Stimulated activated CD4-positive, alpha-beta T cell treated with anti-CD3 and anti-CD28 coated beads, Interleukin-2, amount 100 ng/mL, for 4 hours (primary cell): ENCODE measurements at regions not wholly inside any gene's neighbourhood (a gene's known extent, or its start where the extent isn't known, plus 50 kb on each side); places are given as distances from the start of the nearest gene placed in this dataset.

Experiments used
- DNase-seq: peaks from one replicate; pipeline ENCODE4 v3.0.0-alpha.2; 2020; ENCODE audit warnings: low read depth

GRCh38 chr18:71503222-71503621 is 1040.9 kb downstream of the CBLN2 start:
- DNase-seq = no peak

- DNase-seq = no peak
Measured at GRCh38 chr18:71485611-71486010, 1058.5 kb downstream of the CBLN2 start.

GRCh38 chr18:71471963-71472725 is 1072.0 kb downstream of the CBLN2 start:
- DNase-seq = no peak

- DNase-seq = no peak
Measured at GRCh38 chr18:71456206-71456605, 1087.9 kb downstream of the CBLN2 start.

GRCh38 chr18:71450257-71450656 is 1093.9 kb downstream of the CBLN2 start:
- no peak for DNase-seq

GRCh38 chr18:71443706-71444480 is 1100.2 kb downstream of the CBLN2 start:
- DNase-seq = no peak

GRCh38 chr18:71442731-71443141 is 1101.4 kb downstream of the CBLN2 start:
- DNase-seq = no peak

GRCh38 chr18:71441156-71441555 is 1103.0 kb downstream of the CBLN2 start:
- no peak for DNase-seq

GRCh38 chr18:71437511-71437910 is 1106.6 kb downstream of the CBLN2 start:
- DNase-seq = no peak

- DNase-seq = no peak
Measured at GRCh38 chr18:71433373-71433772, 1110.8 kb downstream of the CBLN2 start.

- DNase-seq = no peak
Measured at GRCh38 chr18:71431689-71432088, 1112.5 kb downstream of the CBLN2 start.

- DNase-seq = no peak
Measured at GRCh38 chr18:71431171-71431570, 1113.0 kb downstream of the CBLN2 start.

- no peak for DNase-seq
Measured at GRCh38 chr18:71426441-71426840, 1117.7 kb downstream of the CBLN2 start.

- no peak for DNase-seq
Measured at GRCh38 chr18:71405169-71405809, 1116.4 kb downstream of the SOCS6 start.

GRCh38 chr18:71403501-71403900 is 1114.7 kb downstream of the SOCS6 start:
- DNase-seq = no peak

- no peak for DNase-seq
Measured at GRCh38 chr18:71398531-71398930, 1109.7 kb downstream of the SOCS6 start.

GRCh38 chr18:71388148-71388547 is 1099.3 kb downstream of the SOCS6 start:
- DNase-seq = no peak

- no peak for DNase-seq
Measured at GRCh38 chr18:71374294-71375000, 1085.6 kb downstream of the SOCS6 start.

GRCh38 chr18:71371951-71372605 is 1083.2 kb downstream of the SOCS6 start:
- no peak for DNase-seq

GRCh38 chr18:71370671-71371445 is 1082.0 kb downstream of the SOCS6 start:
- no peak for DNase-seq

- DNase-seq = no peak
Measured at GRCh38 chr18:71370095-71370494, 1081.2 kb downstream of the SOCS6 start.
